Left ventricle myocardium superior (tissue), 1 donor: ENCODE measurements at regions not wholly inside any gene's neighbourhood (a gene's known extent, or its start where the extent isn't known, plus 50 kb on each side); places are given as distances from the start of the nearest gene placed in this dataset.
"Not testable (repeated sequence)": the region's sequence is repeated elsewhere in the genome, so short reads cannot be mapped to it uniquely, and the experiment has no call there.

ENCODE experiments used
- ATAC-seq: fragments of 200-7000 bp; cut with Tn5 transposase; one replicate; pipeline ENCODE4 v1.9.1; 2020; ENCODE audit warnings: mild to moderate bottlenecking, moderate library complexity
- DNase-seq: peaks from one replicate; pipeline ENCODE4 v3.0.0-alpha.2; 2020
- intact Hi-C: fragments of 100-400 bp; cut with micrococcal nuclease; formaldehyde crosslinking; loops from one replicate; pipeline ENCODE4 v1.11.0; 2022
- donor health status: DM: no; HTN: yes; CAD: no; lungs with severe emphysema.

DNA sequence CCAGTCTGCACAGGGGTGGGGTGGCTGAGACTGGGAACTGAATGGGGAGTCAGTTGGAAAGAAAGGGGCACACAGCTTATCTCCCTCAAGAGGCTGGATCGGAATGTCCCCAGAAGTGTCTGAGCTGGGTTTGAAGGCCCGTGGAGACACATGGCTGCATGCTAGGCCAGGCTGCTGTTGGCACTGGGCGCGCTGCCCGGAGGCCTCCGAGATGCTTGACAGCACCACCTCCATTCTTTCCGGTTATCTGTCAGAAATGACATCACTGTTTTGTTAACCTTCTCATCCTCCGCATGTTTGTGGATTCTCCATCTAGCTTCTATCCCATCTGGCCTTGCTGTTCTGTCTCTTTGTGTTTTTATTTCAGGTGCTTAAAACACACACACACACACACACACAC, 85.5 kb downstream of the APIP start:
- ATAC-seq (peak; percentile 85), DNase-seq (peak; percentile 67)
- intact Hi-C loops, result no loop called here

DNA sequence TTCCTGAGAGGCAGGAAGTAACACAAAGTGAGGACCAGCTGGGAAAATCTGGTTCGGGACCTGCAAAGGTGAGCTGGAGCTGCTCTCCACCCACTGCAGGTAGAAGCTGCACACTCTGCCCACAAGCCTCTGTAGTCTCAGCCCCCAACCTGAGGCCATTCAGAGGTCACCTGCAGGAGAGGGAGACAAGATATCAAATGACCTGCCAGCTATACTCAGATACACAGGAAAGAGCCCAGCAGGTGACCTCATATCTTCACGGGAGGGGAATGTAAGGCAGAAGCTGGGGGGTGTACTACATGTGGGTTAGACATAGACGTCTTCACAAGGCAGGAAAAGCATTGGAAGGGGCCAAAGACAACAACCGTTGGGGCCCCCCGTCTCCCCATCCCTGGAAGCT, 86.1 kb downstream of the APIP start:
- DNase-seq (no peak), ATAC-seq (no peak)
- intact Hi-C loops, result no loop called here

DNA sequence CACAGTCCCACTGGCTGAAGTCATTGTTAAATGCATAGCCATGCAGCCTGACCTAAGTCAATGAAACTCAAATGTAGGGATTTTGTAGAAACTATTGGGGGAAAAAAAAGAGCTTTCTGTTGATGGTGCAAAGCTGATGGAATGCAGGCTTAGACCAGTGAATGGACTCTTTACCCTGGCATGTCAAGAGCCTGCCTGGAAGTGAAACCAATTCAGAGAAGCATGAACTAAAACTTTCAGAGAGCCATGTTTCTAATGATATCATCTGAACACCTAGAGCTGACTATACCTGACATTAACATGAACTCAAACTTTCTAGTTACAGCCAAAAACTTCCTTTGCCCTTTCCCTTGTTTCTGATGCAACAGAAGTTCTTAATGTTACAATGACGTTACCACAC, 89.0 kb downstream of the APIP start:
- DNase-seq (no peak), ATAC-seq (no peak)
- intact Hi-C loops, result no loop called here

DNA sequence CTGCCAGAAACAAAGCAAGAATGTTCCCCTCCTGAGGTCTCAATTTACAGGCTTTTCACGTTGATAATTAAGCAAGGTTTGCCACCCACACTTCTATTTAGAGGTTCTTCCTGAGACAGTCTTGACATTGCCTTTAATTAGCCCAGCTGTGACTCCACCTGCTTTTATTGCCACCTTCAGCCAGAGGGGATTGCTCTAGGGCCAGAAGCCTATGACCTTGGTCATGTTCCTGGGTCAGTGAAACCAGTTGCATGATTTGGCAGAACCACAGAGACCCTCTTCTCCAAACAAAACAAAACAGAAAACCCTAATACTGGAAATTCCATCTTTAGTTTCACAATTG, 89.8 kb downstream of the APIP start:
- intact Hi-C loops, result no loop called here
- ATAC-seq (no peak), DNase-seq (no peak)

DNA sequence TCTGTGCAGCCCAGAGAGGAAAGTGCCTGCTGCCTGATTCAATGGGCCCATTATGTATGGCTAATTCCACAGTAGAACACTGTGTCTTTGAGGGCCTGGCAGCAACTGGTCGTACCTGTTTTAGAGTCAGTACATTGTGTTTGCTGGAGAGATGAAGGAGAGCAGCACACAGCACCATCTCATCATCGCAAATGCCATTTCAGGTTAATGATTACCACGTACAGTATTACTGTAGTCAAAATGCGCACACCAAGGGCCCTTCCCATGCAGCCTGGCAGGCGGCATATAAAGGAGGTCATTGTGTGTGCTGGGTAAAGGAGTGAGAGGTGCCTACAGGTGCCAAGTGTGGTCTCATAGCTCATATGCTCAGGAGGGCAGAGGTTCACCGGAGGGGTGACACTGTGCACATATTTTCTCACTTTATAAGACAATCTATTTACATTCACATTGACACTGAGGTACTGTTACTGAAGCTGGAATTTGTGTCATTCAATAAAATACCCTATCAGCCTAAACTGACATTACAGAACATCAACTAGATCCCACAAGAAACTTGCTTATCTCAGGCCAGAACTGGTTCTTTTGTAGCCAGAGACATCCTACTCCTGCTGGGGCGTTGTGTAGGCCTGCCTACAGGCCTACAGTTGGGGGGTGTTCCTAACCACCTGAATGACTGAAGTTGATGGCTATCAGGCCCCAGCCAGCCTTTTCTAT, 90.4 kb downstream of the APIP start:
- intact Hi-C loops, result no loop called here
- DNase-seq, result no peak
- ATAC-seq, result no peak

DNA sequence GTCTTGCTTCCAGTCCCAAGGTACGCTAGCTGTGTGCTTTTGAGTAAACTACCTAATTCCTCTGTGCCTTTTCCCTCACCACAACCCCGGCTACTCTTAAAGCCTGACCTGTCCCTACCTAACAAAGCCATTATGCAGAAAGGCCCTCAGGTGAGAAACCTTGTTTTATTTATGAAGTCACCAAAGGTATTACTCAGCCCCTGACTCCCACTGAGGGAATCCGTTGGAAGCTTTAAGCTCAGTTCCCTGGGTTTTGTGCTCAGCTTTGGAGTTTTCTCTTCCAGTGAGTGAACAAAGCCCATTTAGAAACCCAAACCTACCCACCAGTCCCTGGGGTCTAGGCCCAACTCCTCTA, 90.9 kb downstream of the APIP start:
- ATAC-seq (no peak), DNase-seq (no peak)
- intact Hi-C loops, result no loop called here

DNA sequence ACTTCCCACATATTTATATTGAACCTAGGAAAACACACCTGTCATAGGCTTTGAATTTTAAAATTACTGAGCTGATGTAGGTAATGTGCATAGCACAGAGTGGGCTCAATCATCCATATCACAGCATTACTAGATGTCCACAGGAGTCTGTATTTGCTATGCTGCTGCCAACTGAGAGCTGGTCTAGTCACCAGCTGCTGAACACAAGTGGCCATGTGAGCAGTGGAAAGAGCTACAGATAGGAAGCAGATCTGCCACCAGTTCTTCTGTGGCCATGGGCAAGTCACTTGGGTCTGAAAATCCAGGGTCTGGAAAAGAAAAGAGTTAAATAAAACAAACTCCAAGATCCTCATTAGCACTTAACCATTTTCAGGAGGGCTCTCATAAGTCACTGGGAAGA, 91.8 kb downstream of the APIP start:
- intact Hi-C loops, result no loop called here

DNA sequence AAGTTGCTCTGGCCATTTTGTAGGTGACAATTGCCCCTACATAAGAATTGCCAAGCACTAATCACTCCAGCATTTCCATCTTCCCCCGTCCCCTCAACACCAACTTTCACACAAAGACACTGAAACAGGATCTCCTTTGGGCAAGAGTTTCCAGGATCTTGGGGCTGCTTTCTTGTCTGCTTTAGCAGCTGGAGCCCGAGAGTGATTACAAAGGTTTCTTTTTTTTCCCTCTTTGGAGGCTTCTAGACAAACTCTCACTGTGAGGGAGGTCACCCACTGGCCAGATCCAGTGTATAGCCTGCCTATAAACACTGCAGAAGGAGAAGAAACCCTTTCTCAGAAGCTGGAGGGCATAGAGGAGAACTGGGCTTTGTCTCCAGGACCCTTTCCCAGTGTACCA, 92.5 kb downstream of the APIP start:
- intact Hi-C loops, result no loop called here
- ATAC-seq (no peak), DNase-seq (no peak)

More for the DNA sequence above, 91.8 kb downstream of the APIP start:
- no peak for ATAC-seq
- DNase-seq, result no peak

DNA sequence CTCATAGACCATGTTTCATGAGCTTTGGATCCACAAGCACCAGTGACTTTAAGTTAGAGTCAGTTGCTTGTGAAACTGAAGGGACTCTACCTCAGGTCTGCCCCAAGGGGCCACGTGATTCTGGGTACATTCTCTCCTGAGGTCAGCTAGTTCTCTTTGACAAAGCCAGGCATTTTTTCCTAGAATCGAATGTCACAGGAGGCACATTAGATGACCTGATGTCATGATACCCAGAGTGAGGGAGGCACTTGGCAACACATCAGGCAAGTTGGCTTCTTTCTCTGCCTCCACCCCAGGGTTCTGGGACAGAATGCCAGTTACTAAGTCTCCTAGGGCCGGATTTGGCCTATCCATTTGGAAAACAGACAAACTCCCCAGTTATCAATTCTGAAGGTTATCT, 93.0 kb downstream of the APIP start:
- DNase-seq (no peak), ATAC-seq (no peak)
- intact Hi-C loops, result no loop called here

DNA sequence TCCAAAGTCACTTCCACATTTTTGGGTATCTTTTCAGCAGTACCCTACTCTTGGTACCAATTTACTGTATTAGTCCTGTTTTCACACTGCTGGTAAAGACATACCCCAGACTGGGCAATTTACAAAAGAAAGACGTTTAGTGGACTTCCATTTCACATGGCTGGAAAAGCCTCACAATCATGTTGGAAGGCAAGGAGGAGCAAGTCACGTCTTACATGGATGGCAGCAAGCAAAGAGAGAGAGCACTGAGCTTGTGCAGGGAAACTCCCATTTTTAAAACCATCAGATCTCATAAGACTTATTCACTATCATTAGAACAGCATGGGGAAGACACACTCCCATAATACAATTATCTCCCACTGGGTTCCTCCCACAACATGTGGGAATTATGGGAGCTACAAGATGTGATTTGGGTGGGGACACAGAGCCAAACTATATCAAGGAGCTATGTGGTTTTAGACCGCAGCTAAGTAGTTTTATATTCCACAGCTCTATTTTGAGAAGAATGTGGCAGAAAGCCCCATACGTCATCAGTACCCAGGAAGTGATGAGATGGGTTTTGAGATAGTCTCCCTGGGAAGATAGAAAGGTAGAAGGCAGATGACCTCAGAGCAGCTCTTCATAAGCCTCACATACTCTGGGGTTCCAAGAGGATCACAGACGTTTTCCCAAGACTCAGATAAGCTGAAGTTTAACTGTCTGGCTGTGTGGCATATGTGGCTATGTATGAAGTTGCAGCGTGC, 96.3 kb downstream of the APIP start:
- intact Hi-C loops, result no loop called here
- no peak for ATAC-seq
- no peak for DNase-seq

DNA sequence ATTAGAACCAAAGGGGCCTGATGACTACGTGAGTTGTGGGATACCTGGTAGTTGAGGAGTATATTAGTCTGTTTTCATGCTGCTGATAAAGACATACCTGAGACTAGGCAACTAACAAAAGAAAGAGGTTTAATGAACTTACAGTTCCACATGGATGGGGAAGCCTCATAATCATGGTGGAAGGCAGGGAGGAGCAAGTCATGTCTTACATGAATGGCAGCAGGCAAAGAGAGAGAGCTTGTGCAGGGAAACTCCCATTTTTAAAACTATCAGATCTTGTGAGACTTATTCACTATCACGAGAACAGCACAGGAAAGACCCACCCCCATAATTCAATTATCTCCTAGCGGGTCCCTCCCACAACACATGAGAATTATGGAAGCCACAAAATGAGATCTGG, 98.4 kb downstream of the APIP start:
- DNase-seq, intact Hi-C loops, ATAC-seq: not testable (repeated sequence)

DNA sequence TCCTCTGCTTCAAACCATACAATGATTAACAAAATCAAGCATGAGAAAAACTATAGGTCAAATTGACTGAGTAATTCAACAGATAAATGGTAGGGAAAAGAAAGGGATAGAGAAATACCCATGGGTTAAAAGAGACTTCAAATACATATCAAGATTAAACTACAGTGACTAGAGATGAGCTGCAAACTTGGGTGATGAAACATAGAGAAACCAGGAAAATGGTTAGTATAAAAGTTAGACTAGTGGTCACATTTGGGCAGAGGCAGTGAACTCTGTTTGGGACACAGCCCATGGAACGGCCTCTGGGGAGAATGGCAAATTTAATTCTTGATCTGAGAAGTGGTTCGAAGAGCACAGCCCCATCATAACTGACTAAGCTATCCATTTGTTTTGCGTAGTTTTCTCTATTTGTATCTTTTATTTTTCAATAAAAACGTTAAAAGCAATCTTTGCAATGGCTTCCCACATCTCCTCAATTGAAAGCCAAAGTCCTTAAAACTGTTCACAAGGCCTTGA, 99.4 kb downstream of the APIP start:
- intact Hi-C loops, result no loop called here
- ATAC-seq (no peak), DNase-seq (no peak)

DNA sequence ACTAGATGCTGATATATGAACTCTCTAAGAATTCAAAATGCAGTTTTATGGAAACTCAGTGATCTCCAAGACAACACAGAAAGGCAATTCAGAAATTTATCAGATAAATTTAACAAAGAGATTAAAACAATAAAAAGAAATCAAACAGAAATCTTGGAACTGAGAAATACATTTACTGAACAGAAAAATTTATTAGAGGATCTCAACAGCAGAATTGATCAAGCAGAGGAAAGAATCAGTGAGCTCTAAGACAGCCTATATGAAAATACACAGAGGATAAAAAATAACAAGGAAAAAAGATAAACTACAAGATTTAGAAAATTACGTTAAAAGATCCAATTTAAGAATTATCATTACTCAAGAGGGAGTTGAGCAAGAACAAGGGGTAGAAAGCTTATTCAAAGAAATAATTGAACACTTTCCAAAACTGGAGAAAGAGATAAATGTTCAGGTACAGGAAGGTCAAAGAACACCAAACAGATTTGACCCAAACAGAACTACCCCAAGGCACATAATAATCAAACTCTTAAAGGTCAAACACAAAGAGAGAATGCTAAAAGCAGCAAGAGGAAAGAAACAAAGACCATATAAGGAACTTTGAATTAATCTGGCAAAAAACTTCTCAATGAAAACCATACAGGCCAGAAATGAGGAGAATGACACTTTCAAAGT, 103.1 kb downstream of the APIP start:
- intact Hi-C loops, result no loop called here
- ATAC-seq (no peak), DNase-seq (no peak)

DNA sequence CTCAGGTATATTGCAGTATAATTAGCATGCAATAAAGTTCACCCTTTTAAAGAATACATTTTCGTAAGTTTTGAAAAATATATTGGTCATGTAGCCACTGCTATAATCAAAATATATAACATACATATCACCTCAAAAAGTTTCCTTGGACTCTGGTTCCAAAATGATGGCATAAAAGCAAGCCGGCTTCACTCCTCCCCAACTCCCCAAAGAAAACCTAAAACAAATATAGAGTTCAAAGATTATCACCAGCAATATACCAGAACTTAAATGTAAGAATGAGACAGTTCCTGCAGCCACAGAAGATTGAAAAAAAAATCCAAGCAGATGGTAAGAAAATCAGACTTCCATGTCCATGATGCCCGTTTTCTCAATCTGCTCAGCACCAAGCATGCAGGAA, 104.3 kb downstream of the APIP start:
- DNase-seq (no peak), ATAC-seq (no peak)
- intact Hi-C loops, result no loop called here

DNA sequence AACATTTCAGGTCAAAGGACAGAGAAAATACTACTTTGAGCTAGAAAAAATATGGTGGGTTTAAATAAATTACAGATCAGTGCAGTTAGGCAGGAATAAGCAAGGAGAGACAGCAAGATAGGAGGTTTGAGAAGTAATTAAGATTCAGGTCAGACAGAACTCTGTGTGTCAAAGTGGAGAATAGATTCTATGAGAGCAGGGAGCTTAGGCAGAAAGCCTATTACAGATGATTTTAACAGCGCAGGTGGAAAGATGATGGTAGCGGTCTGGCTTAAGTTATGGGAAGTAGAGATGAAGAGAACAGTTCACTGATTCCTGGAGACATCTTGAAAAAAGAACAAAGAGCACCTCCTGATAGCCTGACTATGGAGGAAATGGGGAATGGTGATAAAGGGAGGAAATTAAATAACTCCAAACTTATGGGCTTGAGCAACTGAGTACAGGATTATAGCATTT, 106.0 kb downstream of the APIP start:
- intact Hi-C loops, result no loop called here

DNA sequence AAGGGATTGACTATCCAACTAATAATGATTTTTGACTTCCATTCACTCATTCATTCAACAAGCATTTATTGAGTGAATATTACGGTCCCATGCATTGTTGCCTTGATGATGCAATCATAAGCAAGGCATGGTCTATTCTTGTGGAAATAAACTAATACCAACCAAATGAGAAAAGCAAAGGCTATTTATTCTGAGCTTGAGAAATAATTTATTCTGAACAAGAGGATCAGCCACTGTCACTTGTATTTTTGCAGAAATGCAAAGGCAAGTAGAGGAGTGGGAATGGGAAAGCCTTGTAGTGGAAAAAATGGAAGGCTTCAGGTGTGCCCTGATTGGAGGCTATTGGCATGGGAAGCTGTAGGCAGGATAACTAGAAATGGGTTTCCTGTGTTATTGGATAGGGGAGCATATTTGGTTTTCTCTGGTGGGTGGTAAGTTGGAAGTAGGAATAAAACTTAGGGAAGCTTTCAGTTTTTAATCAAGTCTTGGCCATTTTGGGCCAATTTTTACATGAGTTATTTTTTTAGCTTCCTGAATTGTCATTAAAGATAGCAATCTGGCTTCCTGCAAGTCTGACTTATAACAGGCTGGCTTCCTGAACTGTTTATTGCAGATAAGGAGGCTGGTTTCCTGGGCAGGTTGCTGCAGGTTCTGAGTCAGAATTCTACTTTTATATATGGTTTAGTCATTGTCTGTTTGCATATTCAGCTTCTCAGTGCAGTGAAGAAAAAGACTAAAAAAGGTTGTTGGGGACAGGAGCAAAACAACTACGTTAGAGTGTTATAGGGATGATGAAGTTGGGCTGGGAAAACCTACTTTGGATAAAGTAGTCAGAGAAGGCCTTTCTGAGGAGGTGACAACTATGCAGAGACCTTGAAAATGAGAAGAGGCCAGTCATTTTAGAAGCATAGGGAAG, 106.7 kb downstream of the APIP start:
- intact Hi-C loops, result no loop called here
- no peak for ATAC-seq

More for the DNA sequence above, 106.0 kb downstream of the APIP start:
- no peak for DNase-seq
- ATAC-seq, result no peak

DNA sequence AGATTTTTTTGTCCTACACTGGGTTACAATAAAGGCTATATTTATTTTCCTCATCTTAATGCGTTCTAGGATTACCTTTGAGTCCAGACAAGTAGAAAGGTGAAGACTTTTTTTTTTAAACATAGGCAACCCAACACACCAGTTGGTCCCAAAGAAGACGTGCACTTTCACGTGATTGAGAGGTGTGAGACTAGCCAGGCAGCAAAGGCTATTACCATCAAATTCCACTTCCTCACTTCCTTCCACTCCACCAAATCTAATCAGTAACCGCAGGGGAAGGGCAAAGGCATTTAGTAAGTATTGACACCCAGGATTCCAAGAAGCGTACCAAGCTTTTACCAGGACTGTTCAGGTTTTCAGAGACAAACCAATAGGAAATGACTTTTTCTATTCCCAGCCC, 109.3 kb downstream of the APIP start:
- no peak for ATAC-seq
- intact Hi-C loops, result no loop called here
- no peak for DNase-seq

More for the DNA sequence above, 106.7 kb downstream of the APIP start:
- DNase-seq, result no peak

DNA sequence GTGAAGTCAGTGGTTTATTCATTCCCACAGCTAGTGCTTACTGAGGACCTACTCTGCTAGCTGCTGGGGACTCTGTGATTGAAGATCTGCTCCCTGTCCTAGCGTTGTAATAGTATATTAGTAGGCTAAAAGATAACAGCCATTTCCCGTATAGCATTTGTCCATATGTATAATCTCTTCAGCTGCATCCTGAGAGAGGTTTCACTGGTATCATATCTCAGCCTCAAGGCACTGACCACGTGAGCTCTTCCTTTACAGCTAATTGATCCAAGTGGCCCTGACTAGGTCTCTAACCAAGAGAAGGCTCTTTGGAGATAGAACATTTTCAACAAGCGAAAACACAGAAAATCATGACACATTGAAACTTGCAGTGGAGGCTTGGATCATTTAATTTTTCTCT, 110.2 kb downstream of the APIP start:
- ATAC-seq (no peak), DNase-seq (no peak)
- intact Hi-C loops, result no loop called here

DNA sequence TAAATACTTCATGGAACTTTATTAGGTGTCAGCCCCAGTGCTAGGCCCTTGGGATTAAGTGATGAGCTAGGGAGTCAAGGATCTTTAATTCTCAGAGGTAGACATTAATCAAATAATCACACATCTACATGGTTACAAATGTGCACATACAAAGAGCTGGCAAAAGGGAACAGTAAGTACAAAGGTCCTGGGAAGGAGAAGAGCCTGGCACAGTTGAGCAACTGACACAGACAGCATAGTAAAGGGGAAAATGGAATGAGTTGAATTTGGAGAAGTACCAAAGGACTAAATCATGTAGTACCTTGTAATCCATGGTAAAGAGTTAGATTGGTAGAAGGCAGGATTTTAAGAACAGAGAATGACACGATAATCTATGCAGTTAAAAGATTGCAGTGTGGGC, 116.3 kb downstream of the APIP start:
- ATAC-seq, result no peak
- intact Hi-C loops, result no loop called here
- DNase-seq, result no peak
